T-helper 1 cell treated with Interleukin-12 subunit alpha and Interleukin-12 subunit beta and Interleukin-4 antibody, amounts not matched to agents 30 ng/mL and 1 ng/mL, for 36 hours (primary cell): ENCODE measurements at regions not wholly inside any gene's neighbourhood (a gene's known extent, or its start where the extent isn't known, plus 50 kb on each side); places are given as distances from the start of the nearest gene placed in this dataset.
"Not testable (repeated sequence)": the region's sequence is repeated elsewhere in the genome, so short reads cannot be mapped to it uniquely, and the experiment has no call there.

Source experiments
- intact Hi-C: fragments of 100-400 bp; cut with micrococcal nuclease; formaldehyde crosslinking; loops from one replicate; pipeline ENCODE4 v1.15.1; 2024

DNA sequence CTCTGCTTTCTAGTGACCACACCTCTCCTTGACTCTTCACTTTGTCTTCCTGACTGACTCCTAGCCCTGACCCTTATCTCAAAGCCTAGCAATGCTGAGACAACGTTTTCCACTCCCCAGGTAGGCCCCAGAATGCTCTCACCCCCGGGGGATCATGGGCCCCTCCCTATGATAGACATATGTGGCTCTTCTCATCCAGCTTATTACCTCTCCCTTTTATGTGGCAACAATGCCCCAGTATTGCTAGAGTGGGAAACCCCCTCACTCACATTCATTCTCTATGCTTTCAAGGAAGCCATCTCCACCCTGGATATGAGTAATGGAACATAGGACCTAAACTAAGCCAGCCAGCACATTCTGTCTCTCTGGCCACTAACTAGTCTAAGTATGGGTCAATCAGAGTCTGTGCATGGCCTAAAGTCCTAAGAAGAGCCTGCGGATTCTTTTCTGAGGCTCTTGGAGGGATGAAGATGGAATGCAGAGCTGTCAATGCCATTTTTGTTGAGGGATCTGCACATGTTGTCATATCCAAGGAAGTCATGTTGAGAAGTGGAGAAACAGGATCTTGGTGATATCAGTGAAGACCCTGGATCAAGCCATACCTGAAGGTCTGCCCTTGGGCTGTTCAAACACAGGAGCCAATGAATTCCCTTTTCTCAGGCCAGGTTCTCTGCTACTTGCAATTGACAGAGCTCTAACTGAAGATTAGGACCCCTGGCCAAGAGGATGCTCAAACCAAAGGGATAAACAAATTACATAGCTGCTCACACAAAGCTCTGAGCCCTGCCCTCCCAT, 79.8 kb upstream of the GRK3 start:
- intact Hi-C loops: loop anchor here (5.0 kb wide), 1 partner anchor 83 kb away; no protein-coding TSS in a partner anchor

DNA sequence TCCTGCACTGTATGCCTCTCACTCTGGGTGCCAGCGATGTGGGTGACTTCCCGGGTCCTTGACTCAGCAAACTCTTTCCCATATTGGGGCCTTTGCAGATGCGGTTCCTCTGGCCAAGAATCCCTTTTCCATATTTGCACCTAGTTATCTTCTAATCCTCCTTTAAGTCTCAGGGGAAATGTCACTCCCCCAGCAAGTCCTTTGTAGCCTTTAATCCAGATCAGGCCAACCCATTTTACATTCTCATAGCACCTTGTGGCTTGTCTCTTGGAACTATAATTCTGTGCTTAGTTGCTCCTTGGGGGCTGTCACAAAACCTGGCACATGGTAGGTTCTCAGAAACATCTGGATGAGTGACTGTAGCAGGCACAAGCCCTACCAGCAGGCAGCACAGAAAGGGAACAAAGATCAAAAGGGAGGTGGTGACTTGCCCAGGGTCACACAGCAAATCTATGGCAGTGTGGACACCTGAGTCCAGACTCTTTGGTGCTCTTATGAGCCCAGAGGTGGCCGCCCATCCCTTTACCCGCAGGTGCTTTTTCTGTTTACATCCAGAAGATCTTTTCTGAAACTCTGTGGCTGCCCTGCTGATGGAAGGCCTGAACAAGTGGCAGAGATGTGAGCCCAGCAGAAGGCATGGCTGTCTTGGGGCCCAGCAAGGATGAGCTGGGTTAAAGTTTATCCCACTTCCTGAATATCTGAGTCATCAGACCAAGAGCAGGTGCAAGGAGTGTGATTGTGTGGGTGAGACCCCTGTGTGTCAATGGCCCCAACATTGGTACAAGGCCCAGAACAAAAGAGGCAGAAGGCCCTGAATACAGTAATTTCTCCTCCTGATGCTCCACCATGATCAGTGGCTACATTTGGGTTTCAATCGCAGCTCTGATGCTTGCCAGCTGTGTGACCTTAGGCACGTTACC, 78.6 kb upstream of the GRK3 start:
- intact Hi-C loops: no loop called here

DNA sequence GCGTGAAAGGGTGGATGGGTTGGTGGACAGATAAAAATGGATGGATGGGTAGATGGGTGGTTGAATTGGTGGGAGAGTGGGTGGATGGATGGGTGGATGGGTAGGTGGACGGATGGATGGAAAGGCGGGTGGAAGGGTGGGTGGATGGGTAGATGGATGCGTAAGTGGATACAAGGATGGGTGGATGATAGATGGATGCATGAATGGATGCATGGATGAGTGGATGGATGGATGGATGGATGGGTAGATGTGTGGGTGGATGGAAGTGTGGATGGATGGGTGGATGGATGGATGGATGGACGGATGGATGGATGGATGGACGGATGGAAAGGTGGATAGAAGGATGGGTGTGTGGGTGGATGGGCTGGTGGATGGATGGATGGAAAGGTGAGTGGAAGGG, 77.0 kb upstream of the GRK3 start:
- intact Hi-C loops: no loop called here

DNA sequence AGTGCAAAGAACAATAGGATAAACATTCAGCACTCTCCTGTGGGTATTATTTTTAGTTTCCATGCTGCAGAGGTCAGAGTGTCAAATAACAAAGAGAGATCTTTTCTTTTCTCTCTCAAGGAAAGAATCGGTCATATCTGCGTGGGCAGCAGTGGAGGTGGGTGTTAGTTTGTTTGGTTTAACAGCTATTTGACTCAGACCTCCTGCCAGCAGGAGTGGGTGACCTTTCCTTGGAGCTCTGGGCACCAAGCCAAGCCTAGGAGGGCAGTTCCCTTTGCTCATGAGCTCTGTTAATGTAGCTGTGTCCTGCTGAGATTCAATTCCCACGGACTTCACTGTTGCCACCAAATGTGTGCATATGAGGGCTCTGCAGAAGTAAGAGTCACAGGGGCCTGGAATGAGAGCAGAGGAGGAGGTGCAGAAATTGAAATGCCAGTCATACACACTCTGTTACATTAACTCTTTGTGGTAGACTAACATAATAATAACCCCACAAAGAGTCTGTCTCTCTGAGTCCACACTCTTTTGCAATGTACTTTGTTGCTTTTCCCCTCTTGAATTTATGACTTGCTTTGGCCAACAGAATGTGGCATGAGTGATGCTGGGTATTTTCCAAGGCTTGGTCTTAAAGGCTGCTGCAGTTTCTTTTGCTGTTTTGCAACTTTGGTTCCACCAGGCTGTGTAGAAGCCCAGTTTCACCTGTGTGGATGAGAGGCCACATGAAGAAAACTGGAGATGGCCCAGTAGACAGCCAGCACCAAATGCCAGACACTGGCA, 76.0 kb upstream of the GRK3 start:
- intact Hi-C loops: no loop called here

DNA sequence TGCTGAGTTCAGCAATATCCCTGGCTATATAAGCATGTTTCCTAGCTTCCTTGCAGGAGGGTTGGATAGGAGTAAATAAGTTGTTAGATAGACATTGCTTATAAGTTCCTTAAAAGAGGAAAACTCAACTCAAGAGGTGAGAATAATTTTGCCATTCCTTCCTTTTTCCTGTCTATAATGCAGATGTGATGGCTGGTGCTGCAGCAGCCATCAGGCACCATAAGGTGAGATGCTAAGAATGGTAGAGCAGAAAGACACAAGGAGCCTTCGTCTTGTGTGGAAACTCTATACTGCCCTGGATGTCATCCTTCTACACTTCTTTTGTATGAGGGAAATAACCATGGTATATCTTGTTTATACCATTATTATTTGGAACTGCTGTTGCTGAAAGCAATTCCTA, 74.5 kb upstream of the GRK3 start:
- intact Hi-C loops: no loop called here

DNA sequence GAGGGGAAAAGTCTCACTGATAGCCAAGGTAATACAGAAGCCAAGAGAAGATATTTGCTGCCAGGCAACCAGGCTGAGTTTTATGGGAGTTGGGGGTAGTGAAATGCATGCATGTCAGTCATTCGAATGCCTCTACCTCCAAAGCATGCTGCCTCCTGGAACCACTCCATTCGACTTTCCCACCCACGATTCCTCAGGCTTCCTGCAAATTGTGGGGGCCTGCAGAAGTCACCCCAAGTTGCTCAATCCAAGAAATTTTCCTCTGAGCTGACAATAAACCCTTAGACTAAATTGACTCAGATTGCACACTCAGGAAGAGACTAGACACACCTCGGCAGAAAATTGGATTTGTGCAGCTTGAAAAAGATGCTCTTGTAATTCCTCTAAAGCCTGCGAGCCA, 73.6 kb upstream of the GRK3 start:
- intact Hi-C loops: no loop called here

DNA sequence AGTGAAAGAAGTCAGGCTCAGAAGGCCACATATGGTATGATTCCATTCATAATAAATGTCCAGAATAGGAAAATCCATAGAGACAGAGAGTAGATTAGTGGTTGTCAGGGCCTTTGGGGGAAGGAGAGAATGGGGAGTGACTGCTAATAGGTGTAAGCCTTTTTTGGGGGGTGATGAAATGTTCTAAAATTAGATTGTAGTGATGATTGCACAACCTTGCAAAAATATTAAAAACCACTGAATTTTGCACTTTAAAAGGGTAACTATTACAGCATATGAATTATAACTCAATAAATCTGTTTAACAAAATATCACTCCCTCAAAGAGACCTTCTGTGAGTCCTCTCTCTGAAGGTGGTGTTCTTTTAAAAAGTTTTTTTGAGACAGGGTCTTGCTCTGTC, 72.3 kb upstream of the GRK3 start:
- intact Hi-C loops: no loop called here

DNA sequence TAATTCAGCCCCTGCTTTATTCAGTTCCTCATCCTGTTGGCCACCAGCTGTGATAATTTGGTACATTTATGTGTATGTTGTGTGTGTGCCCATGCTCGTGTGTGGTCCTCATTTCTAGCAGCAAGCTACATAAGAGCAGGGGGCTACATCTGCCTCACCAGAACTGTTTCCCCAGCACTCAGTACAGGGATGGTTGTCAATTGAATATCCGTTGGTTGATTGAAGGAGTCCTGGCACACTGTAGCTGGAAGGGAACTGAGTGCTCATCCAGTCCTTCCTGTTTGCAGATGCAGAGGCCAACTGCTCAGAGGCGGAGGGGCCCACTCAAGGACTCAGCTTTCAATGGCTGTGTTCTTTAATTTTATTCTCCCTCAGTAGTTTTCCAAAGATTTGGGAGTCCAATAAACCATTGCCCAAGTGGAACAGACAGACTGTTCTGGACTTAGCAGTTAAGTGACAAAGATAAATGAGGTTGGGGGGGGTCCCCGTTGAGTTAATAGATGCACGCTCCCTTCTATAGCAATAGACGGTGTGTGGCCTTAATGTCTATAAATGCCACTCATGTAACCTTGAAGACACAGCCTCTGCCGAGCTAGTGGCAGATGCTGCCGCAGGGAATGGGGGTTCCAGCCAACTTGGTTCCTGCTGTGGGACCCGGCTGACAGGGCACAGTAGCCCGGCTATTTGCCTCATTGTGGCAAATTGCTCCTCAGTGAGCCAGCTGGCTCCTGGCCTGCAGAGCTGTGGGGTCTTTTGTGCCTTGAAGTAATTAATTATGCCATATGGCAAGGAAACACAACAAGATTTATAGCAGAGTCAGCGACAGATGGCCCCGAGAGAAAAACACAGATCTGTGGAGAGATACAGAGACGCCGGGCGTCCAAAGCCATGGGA, 71.4 kb upstream of the GRK3 start:
- intact Hi-C loops: no loop called here

DNA sequence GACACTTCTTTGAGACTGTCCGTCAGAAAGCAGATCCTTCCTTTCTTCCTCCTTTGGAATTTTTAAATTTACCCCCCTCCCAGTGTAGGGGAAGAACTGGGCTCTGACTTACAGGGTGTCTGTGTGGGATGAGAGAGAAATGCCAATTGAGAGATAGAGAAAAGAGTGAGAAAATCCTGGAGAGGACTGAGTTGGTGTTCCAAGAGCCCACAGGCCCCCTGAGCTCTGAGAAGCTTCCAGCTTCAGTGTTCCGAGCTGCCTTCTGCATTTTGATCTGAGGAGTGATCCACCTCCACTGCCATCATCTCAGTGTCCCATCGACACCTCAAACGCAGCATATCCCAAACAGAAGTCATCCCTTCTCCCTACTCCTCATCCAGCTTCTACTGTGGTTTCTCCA, 70.7 kb upstream of the GRK3 start:
- intact Hi-C loops: no loop called here

DNA sequence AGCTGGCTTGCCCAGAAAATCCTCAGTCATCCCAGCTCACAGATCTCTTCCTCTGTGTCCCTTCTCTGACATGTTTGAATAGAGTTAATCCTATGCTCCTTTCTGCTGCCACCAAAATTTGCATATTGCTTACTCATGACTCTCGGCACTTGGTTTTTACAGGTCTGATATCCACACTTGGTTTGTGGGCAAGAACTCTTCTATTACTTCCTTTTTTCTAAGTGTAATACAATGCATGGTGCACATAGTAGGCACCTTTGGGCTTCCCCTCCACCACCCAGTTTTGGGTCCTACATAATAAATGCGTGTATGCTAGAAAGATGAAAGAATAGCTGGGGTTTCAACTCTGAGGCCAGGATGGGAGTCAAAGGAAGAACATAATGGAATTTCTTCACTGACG, 69.7 kb upstream of the GRK3 start:
- intact Hi-C loops: no loop called here

DNA sequence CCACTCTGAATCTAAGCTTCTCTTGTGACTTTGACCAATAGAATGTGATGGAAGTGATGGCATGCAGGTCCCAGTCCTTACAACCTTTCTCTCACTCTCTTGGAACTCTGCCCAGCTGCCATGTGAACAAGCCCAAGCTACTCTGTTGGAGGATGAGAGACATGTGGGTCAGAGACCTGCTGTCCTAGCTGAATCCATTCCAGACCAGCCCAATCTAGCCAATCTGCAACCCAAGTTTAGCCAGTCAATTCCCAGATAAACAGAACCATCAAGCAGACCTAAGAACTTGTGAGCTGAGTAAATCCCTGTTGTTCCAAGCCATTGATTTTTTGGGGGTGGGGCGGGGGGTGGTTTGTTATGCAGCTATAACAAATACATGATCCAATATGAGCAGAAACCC, 69.2 kb upstream of the GRK3 start:
- intact Hi-C loops: no loop called here

DNA sequence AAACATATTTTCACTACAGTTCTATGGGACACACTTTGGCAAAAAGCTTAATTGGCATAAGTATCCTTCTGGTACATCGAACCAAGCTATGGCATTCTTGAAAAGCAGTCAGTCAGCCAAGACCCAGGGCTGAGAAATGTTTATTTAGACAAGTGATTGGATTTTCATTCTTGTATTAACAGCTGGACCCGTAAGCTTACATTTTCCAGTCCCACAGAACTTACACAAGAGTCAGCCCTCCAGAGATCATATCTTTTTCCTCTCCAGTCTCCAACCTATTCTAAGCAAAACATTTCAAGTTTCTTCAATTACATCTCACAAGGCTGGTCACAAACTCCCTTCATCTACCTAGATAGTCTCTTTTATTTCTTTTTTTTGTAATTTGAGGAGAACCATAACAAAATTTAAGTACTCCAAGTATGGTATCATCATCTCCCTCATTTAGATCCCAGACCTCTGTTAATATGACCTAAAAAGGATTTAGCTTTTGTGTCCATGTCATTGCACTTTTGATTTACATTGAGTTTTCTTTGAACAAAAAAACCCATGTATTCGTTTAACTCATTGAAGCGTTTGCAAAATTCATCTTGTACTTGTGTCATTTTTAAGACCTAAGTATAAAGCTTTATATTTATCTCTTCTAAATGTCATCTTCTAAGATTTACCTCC, 67.9 kb upstream of the GRK3 start:
- intact Hi-C loops: no loop called here

DNA sequence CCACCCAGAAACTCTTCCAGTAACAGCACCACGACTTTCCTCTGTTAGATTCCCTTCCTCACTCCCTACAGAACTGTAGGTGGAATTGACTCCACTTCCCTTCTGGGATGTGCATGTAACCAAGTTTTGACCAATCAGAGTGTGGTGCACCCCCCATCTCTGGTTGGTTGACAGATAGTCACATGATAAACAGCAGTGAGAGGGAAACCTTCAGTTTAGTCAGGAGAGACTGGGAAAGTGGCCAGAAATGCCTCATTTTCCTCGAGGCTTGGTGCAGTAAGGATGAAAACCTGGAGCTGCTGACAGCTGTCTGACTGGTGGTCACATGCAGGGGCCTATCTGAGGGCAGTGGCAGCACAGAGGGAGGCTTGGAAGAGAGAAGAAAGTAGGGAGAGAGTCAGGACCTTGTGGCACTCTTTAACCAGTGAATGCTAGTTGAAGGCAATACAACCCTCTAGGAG, 67.3 kb upstream of the GRK3 start:
- intact Hi-C loops: no loop called here

DNA sequence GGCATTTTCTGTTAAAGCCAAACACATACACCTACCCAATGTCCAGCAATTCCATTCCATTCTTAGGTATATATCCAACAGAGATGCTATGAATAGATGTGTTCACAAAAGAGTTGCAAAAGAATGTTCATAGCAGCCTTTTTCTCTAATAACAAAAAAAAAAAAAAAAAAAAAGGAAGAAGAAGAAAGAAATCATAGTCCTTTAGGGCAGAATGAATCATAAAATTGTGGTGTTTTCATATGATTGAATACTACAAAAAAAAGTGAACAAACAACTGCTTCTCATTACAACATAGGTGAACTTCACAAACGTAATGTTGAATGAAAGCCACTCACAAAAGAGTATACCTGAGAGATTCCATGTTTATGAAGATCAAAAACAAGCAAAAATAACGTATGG, 66.8 kb upstream of the GRK3 start:
- intact Hi-C loops: no loop called here

DNA sequence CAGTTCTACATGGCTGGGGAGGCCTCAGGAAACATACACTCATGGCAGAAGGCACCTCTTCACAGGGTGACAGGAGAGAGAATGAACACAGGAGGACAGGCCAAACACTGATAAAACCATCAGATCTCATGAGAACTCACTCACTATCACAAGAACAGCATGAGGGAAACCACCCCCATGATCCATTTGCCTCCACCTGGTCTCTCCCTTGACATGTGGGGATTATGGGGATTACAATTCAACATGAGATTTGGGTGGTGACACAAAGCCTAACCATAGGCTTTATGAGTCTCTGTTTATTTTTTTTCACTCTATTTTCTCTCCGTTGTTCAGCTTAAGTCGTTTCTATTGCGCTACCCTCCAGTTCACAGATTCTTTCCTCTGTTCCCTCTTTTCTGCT, 63.8 kb upstream of the GRK3 start:
- intact Hi-C loops: not testable (repeated sequence)

DNA sequence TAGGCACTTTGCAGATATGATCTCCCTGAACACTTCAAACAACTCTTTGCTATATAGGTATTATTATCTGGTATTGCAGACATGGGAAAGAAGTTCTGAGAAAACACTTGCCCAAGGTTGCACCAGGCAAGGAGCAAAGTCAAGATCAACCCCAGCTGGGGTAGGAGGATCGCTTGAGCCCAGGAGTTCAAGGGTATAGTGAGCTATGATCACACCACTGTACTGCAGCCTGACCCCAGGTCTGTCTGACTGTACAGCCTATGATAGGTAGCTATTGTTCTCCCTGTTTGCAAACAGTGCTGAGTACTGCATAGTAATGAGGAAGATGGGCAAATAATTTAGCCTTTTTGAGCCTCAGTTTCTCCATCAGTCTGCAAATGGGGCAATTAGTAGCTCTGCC, 60.5 kb upstream of the GRK3 start:
- intact Hi-C loops: not testable (repeated sequence)

DNA sequence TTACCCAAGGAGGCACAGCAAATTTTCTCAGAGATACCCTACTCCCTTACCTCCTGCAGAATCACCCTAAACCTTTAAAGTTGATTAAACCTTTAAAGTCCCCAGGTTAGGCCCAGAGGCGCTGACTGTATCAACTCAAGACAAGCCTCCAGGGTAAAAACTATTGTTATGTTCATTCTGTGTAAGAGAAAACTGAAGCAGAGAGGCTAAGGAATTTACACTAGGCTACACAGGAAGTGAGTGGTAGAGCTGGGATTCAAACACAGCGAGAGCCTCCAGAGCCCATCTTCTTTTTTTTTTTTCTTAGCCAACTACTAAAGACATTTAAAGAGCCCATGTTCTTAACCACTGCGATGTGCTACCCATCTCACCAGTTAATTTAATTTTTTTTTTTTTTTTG, 56.3 kb upstream of the GRK3 start:
- intact Hi-C loops: no loop called here

DNA sequence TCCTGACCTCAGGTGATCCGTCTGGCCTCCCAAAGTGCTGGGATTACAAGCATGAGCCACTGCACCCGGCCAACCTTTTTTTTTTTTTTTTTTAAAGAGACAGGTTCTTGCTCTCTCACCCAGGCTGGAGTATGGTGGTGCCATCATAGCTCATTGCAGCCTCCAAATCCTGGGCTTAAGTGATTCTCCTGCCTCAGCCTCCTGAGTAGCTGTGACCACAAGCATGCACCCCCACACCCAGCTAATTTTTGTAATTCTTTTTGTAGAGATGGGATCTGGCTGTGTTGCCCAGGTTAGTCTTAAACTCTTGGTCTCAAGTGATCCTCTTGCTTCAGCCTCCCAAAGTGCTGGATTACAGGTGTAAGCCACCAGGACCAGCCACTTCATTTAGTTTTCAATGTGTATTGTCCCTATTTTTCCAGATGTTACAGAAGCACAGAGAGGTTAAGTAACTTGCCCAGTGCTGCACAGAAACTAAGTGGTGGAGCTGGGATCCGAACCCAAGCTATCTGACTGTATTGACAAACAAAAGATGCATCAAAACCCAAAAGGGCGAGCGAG, 55.6 kb upstream of the GRK3 start:
- intact Hi-C loops: no loop called here

DNA sequence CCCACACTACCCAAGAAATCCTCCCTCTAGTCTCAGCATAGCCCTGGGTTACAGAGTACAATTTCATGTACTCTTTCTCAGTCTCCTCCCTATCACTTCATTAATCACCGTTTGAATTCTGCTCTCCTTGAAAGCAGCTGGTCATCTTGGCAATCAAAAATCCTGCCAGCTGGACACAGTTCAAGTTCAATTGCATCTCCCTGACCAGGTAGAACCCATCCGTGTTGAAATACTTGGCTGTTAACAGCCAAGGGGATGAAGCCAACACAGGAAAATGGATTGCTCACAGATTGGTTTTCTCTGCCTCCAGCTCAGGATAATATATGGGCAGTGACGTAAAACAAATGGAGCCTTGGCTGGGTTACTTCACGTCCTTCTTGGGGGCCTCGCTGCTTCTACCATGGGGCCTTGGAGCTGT, 55.1 kb upstream of the GRK3 start:
- intact Hi-C loops: no loop called here

DNA sequence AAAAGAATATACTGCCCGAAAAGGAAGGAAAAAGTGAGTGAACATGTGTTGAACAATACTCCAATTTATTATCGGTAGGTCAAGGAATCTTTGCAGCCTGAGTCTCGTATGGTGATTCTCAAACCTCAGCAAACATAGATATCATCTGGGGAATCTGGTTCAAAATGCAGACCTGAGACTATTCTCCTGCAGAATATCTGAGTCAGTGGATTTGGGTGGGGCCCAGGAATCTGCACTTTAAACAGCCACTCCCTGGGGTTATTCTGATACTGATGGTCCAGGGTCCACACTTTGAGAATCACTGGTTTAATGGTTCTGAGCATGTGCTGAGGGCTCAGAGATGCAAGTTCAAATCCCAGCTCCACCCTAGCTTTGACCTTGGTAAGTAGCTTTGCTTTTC, 53.6 kb upstream of the GRK3 start:
- intact Hi-C loops: no loop called here
